Aorta (tissue), 5 donors: ENCODE measurements at regions not wholly inside any gene's neighbourhood (a gene's known extent, or its start where the extent isn't known, plus 50 kb on each side); places are given as distances from the start of the nearest gene placed in this dataset.

Experiments used
- ATAC-seq: fragments of 200-7000 bp; cut with Tn5 transposase; one replicate; pipeline ENCODE4 v1.9.1; 2022; ENCODE audit warnings: moderate library complexity; ENCODE audit not compliant: low FRiP score
- DNase-seq, 2 donors: peaks; one replicate each; pipeline ENCODE4 v3.0.0-alpha.2; 2020
- H3K27ac ChIP-seq, 2 donors: one replicate each; pipeline ENCODE4 v1.5.1; 2013; ENCODE audit warnings: low read length in 2 of 2, mild to moderate bottlenecking in 2 of 2, moderate library complexity in 2 of 2, control low read depth in 1 of 2, inconsistent platforms in 1 of 2, low read depth in 1 of 2
- H3K27me3 ChIP-seq, 2 donors: one replicate each; pipeline ENCODE4 v1.6.1; 2013; ENCODE audit warnings: control low read depth in 1 of 2, low read length in 1 of 2, mild to moderate bottlenecking in 1 of 2, moderate library complexity in 1 of 2; ENCODE audit not compliant: insufficient read depth in 2 of 2, control insufficient read depth in 1 of 2
- H3K36me3 ChIP-seq, 2 donors: one replicate each; pipeline ENCODE4 v1.6.1; 2013; ENCODE audit warnings: control low read depth in 1 of 2, low read length in 1 of 2, mild to moderate bottlenecking in 1 of 2; ENCODE audit not compliant: insufficient read depth in 2 of 2, control insufficient read depth in 1 of 2
- H3K4me1 ChIP-seq, 2 donors: one replicate each; pipeline ENCODE4 v1.6.1; 2013; ENCODE audit warnings: low read length in 2 of 2, control low read depth in 1 of 2, mild to moderate bottlenecking in 1 of 2, moderate library complexity in 1 of 2; ENCODE audit not compliant: insufficient read depth in 2 of 2, control insufficient read depth in 1 of 2
- H3K4me3 ChIP-seq, 2 donors: one replicate each; pipeline ENCODE4 v1.5.1; 2013; ENCODE audit warnings: low read length in 2 of 2, control low read depth in 1 of 2, mild to moderate bottlenecking in 1 of 2
- H3K9me3 ChIP-seq: one replicate; pipeline ENCODE4 v1.6.1; 2013; ENCODE audit warnings: mild to moderate bottlenecking, low read length; ENCODE audit not compliant: control insufficient read depth
- WGBS, 2 donors: extraction: QIAGEN DNeasy Blood & Tissue Kit; methylation state at CpG; one replicate each; pipeline ENCODE4 v1.1.7; 2013; 5-methylcytosine and 5-hydroxymethylcytosine counted together
- intact Hi-C, 2 donors: fragments of 100-400 bp; cut with DNase I; formaldehyde crosslinking; loops; one replicate each; pipeline versions ENCODE4 v1.14.2 to v1.15.0; 2022
- donor health status: healthy with polysubstance abuse.
- donor health status: Bipolar disorder and iron deficiency.
- donor health status: DM: no; HTN: no; CAD: no.
- donor health status: DM: no; HTN: no; CAD: no.
- donor health status: DM: yes; HTN: yes; CAD: no.

DNA sequence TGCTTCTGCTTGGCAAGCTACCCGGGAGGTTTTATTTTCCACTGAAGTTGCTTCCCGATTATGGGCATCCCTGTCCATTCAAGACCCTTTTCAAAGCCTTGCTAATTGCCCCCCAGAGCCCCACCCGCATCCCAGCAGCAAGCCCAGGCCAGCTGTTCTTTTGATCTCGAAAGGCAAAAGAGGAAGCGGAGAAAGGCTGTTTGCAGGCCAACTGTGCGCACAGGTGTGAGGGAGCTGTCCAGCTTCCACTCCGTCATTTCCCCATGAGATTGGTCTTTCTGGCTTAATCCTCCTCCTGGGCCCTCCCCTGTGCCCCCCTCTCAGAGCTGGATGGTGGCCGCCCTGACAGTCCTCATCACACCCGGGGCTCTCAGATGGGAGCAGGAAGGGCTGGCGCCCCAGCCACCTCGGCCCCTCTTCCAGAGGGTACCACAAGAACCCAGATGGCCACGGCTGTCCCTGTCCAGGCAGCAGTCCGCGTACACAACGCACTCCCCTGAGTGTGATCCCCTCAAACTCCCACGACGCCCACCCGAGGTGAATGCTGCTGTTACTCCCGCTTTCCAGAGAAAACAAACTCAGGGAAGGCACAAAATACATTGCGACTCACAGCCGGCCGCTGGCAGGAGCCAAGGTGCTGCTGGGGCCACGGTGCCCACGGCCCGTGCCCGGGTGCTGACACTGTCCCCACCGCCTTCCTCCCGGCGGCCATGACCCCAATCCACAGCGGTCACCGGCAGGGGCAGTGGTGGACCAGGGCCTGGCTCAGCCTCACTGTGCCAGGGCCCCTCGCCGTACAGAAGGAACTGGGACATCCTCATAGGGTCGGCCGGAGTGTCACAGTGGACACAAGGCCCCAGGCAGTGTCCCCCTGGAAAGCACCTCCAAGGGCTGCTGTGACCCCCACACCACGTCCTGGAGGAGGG lies 121.9 kb downstream of the CRYAA start:
- Histone ChIP-seq H3K4me1 (no peaks in the 10 kb centered on the region), H3K36me3 (no peaks in the 10 kb centered on the region), H3K27ac (no peak overlapping the region), H3K4me3 (no peak overlapping the region), H3K9me3 (peaks cover 17% of the 10 kb centered on the region), H3K27me3 (no peaks in the 10 kb centered on the region)
- ATAC-seq: no peak
- intact Hi-C loops: no loop called here
- WGBS, 2 donors: 75 to 85% methylated on average over 34 to 36 of the region's 36 CpGs
- DNase-seq: peak in 1 of 2 donors; percentile 47

DNA sequence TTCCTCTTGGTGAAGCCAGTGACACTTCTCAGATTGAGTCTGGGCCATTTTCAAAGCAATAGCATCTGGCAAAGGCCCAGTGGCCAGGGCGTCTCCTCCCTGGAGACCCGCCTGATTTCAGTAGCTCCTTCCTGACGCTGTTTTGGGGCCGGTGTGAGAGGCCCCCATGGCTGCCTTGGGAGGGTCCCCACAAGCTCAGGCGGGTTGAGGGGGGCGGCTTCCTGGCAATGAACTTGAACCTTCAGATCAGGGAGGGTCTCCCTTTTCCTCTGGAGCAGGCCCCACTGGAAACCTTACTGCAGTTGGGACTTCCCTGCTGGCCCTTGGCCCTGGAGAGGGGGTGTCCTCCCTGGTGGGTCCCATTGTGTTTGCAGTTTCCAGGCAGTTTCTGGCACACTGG lies 121.2 kb downstream of the CRYAA start:
- Histone ChIP-seq H3K27ac (no peak overlapping the region), H3K27me3 (no peaks in the 10 kb centered on the region), H3K4me3 (no peak overlapping the region), H3K4me1 (no peaks in the 10 kb centered on the region), H3K9me3 (peaks cover 12% of the 10 kb centered on the region), H3K36me3 (no peaks in the 10 kb centered on the region)
- WGBS, 2 donors: 87 to 91% methylated on average over 6 of the region's 6 CpGs
- no peak for ATAC-seq
- DNase-seq: peak in 1 of 2 donors; percentile 22
- intact Hi-C loops: no loop called here

GRCh38 chr21:43289442-43289841 lies 120.6 kb downstream of the CRYAA start:
- intact Hi-C loops: no loop called here
- Histone ChIP-seq H3K4me3 (no peak overlapping the region), H3K27me3 (no peaks in the 10 kb centered on the region), H3K36me3 (no peaks in the 10 kb centered on the region), H3K9me3 (peaks cover 12% of the 10 kb centered on the region), H3K27ac (no peak overlapping the region), H3K4me1 (no peaks in the 10 kb centered on the region)
- DNase-seq (no peak), ATAC-seq (no peak)
- WGBS, 2 donors: 93 to 94% methylated on average over 2 of the region's 2 CpGs

DNA sequence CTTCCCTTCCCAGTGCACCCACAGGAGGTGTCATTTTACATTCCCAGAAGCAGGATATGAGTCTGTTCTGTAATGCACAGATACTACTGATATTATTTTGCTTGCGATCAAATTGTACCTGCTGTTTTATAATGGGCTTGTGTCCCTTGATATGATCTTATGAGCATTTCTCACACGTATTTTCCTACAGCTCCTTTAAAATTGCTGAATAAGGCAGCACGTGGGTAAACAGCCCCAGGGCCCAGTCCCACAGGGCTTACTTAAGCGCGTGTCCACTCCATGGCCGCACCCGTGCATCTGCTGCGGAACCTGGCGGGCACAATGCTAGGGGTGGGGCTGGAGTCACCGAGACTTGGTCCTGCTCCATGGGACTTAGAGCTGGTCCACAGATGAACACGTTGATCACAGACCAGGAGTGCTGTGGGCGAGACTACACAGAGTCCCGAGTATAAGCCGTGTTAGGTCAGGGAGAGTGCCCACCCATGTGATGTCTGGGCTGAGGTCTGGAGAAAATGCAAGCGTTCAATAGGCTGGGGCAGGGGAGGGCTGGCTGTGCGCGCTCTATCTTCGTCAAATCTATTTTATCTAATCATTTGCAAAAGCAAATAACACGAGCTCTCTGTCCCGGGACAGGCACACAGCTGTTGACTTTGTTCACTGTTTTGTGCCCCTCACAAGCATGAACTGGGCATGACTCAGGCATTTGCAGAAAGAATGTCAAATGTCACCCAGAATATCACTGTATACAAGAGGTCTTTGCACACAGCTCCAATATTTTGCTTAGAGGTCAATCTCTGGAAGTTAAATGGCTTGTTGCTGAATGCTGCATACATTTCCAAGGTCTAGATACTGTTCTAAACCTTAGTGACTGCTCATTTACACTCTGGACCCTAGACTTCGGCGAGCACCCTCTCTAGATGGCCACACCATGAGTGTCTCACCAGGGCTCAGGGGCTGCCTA lies 119.3 kb downstream of the CRYAA start:
- Histone ChIP-seq H3K27ac (no peak overlapping the region), H3K36me3 (no peaks in the 10 kb centered on the region), H3K9me3 (peaks cover 12% of the 10 kb centered on the region), H3K4me1 (no peaks in the 10 kb centered on the region), H3K4me3 (no peak overlapping the region), H3K27me3 (no peaks in the 10 kb centered on the region)
- intact Hi-C loops: no loop called here
- peak in 1 of 2 donors; percentile 26 for DNase-seq
- WGBS, 2 donors: 60 to 62% methylated on average over 22 of the region's 22 CpGs
- ATAC-seq: no peak

DNA sequence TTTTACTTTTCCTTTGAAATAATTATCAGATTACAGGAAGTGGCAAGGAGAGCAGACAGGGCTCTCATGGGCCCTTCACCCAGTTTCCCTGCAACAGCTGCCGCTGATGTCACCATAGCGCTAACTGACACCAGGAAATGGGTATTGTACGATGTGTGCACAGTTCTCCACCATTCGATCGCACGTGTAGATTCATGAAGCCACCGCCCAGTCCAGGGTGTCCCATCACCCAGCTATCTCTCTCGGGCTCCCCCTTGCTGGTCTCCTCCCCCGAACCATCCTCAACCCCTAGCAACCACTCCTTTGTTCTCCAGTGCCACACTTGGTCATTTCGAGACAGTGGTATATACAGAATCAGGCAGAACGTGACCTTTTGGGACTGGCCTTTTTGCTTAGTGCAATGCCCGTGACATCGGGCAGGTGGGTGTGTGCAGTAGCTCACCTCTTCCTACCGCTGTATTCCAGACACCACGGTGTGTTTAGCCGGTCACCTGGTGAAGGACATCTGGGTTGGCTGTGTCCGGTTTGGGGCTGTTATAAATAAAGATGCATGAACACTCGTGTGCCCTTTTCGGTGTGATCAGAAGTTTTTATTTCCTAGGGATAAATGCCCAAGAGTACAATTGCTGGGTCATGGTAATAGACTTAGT lies 118.4 kb downstream of the CRYAA start:
- 92 to 93% methylated on average over 19 of the region's 19 CpGs for WGBS, 2 donors
- no peaks in the 10 kb centered on the region for H3K27me3 ChIP-seq
- ATAC-seq: no peak
- H3K36me3 ChIP-seq: no peaks in the 10 kb centered on the region
- H3K9me3 ChIP-seq: peaks cover 12% of the 10 kb centered on the region
- no peak overlapping the region for H3K4me3 ChIP-seq
- intact Hi-C loops: no loop called here
- no peaks in the 10 kb centered on the region for H3K4me1 ChIP-seq
- peak in 1 of 2 donors; percentile 23 for DNase-seq
- no peak overlapping the region for H3K27ac ChIP-seq

GRCh38 chr21:43286196-43286595 lies 117.4 kb downstream of the CRYAA start:
- ATAC-seq (no peak), DNase-seq (no peak)
- WGBS, 2 donors: 83 to 89% methylated on average over 5 of the region's 5 CpGs
- H3K36me3 ChIP-seq: no peaks in the 10 kb centered on the region
- no peaks in the 10 kb centered on the region for H3K4me1 ChIP-seq
- no peak overlapping the region for H3K27ac ChIP-seq
- H3K4me3 ChIP-seq: no peak overlapping the region
- H3K27me3 ChIP-seq: no peaks in the 10 kb centered on the region
- intact Hi-C loops: no loop called here
- peaks cover 12% of the 10 kb centered on the region for H3K9me3 ChIP-seq

DNA sequence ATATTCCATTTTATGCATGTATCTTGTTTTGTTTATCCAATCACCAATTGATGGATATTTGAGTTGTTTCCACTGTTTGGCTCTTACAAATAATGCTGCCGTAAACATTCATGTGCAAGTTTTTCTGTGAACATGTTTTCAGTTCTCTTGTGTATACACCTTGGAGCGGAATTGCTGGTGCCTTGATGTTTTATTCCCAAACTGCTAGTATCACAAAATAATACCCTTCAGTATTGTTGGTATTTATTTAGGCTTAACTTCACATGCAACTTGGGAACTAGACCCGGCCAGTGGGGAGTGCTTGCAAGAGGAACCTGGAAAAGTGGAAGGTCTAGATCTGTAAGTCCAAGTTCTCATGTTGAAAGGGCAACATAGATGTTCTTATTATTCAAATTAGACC lies 115.9 kb downstream of the CRYAA start:
- Histone ChIP-seq H3K27ac (no peak overlapping the region), H3K4me1 (no peaks in the 10 kb centered on the region), H3K4me3 (no peak overlapping the region), H3K9me3 (peaks cover 8% of the 10 kb centered on the region), H3K36me3 (no peaks in the 10 kb centered on the region), H3K27me3 (no peaks in the 10 kb centered on the region)
- ATAC-seq (no peak), DNase-seq (no peak)
- 93 to 95% methylated on average over 3 of the region's 3 CpGs for WGBS, 2 donors
- intact Hi-C loops: no loop called here

DNA sequence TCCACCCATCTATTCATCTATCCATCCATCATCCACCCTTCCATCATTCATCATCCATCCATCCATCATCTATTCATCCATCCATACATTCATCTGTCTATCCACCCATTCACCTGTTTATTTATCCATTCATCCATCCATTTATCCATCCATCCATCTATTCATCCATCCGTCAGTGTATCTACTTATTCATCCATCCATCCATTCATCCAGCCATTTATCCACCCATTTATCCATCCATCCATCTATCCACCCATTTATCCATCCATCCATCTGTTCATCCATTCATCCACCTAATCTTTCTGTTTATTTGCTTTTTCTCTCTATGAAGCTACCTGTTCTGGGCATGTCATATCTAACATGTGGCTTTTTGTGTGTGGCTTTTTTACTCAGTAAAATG lies 115.4 kb downstream of the CRYAA start:
- Histone ChIP-seq H3K4me1 (no peaks in the 10 kb centered on the region), H3K27me3 (no peaks in the 10 kb centered on the region), H3K36me3 (no peaks in the 10 kb centered on the region), H3K9me3 (peaks cover 4% of the 10 kb centered on the region), H3K27ac (no peak overlapping the region), H3K4me3 (no peak overlapping the region)
- no peak for DNase-seq
- intact Hi-C loops: no loop called here
- no peak for ATAC-seq
- WGBS, 2 donors: 94 to 97% methylated on average over 1 of the region's 1 CpG
